HCT116 (cell line): ENCODE measurements at regions not wholly inside any gene's neighbourhood (a gene's known extent, or its start where the extent isn't known, plus 50 kb on each side); places are given as distances from the start of the nearest gene placed in this dataset.

Experiments
- ATAC-seq: fragments of 200-7000 bp; cut with Tn5 transposase; 2 replicates; pipeline ENCODE4 v1.9.1; 2020; ENCODE audit warnings: mild to moderate bottlenecking, moderate library complexity
- BruUV-seq: library from RNA; stranded (reverse); fragments of 400-500 nt; replicated peaks from 2 replicates; lab custom pipeline; 2021; lab: Mats Ljungman, UMichigan
- CTCF ChIA-PET: fragments of 300-600 bp; sonication (Branson Sonifier 250); formaldehyde crosslinking; loops from one replicate; lab custom pipeline; 2021; ENCODE audit warnings: antibody characterized with exemption; lab: Charles Lee
- POLR2A ChIA-PET: fragments of 300-600, 350-600 bp; sonication (Branson Sonifier 250); formaldehyde crosslinking; loops from one replicate; lab custom pipeline; 2021; ENCODE audit warnings: antibody characterized with exemption; lab: Charles Lee
- RAD21 ChIA-PET, 2 experiments: fragments of 300-600 bp; sonication (Branson Sonifier 250); formaldehyde crosslinking; loops; one replicate each; lab custom pipeline; 2023; ENCODE audit warnings: low total read pairs in 2 of 2; ENCODE audit not compliant: uncharacterized antibody in 2 of 2, unreplicated experiment in 2 of 2, low non-redundant PET in 1 of 2; lab: Charles Lee
- DNase-seq: peaks from one replicate; pipeline ENCODE4 v3.0.0-alpha.2; 2010; ENCODE audit warnings: low read depth, low spot score
- H2AFZ ChIP-seq: fragments of 200-600 bp; shearing (Covaris generic), sonication (generic); 2 replicates; pipeline ENCODE4 v1.6.1; 2017; ENCODE audit warnings: low read depth, mixed run types, mixed read lengths, antibody characterized with exemption, low read length; ENCODE audit not compliant: poor library complexity, severe bottlenecking
- H3K27ac ChIP-seq: 2 replicates; pipeline ENCODE4 v1.5.1; 2012; ENCODE audit warnings: low read depth, low read length
- H3K27me3 ChIP-seq: fragments of 200-600 bp; sonication (generic); 2 replicates; pipeline ENCODE4 v1.6.1; 2016; ENCODE audit warnings: mixed run types, low read length, mixed read lengths; ENCODE audit not compliant: insufficient read depth
- H3K36me3 ChIP-seq, 2 experiments: fragments of 200-500 bp in 1 of 2; fragments of 200-600 bp in 1 of 2; sonication (Bioruptor generic) in 1 of 2; sonication (generic) in 1 of 2; 2 replicates each; pipeline versions ENCODE4 v1.5.1 to v1.6.1; 2014 to 2016; ENCODE audit warnings: low read length in 2 of 2, inconsistent platforms in 1 of 2, mixed read lengths in 1 of 2, mixed run types in 1 of 2; ENCODE audit not compliant: insufficient read depth in 2 of 2, control insufficient read depth in 1 of 2
- H3K4me1 ChIP-seq, 2 experiments: fragments of 200-600 bp in 1 of 2; sonication (generic) in 1 of 2; 2 replicates each; pipeline versions ENCODE4 v1.5.1 to v1.6.1; 2012 to 2017; ENCODE audit warnings: low read length in 2 of 2, inconsistent platforms in 1 of 2, mild to moderate bottlenecking in 1 of 2, mixed read lengths in 1 of 2, mixed run types in 1 of 2, moderate library complexity in 1 of 2; ENCODE audit not compliant: insufficient read depth in 2 of 2, control insufficient read depth in 1 of 2
- H3K4me2 ChIP-seq: fragments of 200-600 bp; sonication (generic); 2 replicates; pipeline ENCODE4 v1.6.1; 2017; ENCODE audit warnings: mixed run types, low read length, mixed read lengths
- H3K4me3 ChIP-seq, 2 experiments: fragments of 200-600 bp in 1 of 2; sonication (generic) in 1 of 2; replicated peaks in 1 of 2; 2 replicates each; pipeline ENCODE4 v1.5.1; 2011 to 2016; ENCODE audit warnings: low read length in 2 of 2, control low read depth in 1 of 2, low read depth in 1 of 2, mild to moderate bottlenecking in 1 of 2, mixed read lengths in 1 of 2, mixed run types in 1 of 2
- H3K79me2 ChIP-seq: fragments of 200-600 bp; sonication (generic); 2 replicates; pipeline ENCODE4 v1.6.1; 2017; ENCODE audit warnings: mild to moderate bottlenecking, mixed run types, low read length, moderate library complexity, mixed read lengths; ENCODE audit not compliant: insufficient read depth
- H3K9ac ChIP-seq: fragments of 200-600 bp; sonication (generic); 2 replicates; pipeline ENCODE4 v1.6.1; 2016; ENCODE audit warnings: low read length, mixed read lengths
- H3K9me2 ChIP-seq: fragments of 200-600 bp; sonication (generic), shearing (Covaris generic); 2 replicates; pipeline ENCODE4 v1.6.1; 2017; ENCODE audit warnings: mixed run types, mild to moderate bottlenecking, moderate library complexity; ENCODE audit not compliant: insufficient read depth
- H3K9me3 ChIP-seq, 2 experiments: fragments of 200-500 bp in 1 of 2; fragments of 200-600 bp in 1 of 2; sonication (Bioruptor generic) in 1 of 2; sonication (generic) in 1 of 2; 2 replicates each; pipeline ENCODE4 v1.6.1; 2014 to 2017; ENCODE audit warnings: low read length in 2 of 2, mixed read lengths in 2 of 2, inconsistent platforms in 1 of 2, low read depth in 1 of 2, mild to moderate bottlenecking in 1 of 2, mixed run types in 1 of 2, moderate library complexity in 1 of 2; ENCODE audit not compliant: control insufficient read depth in 1 of 2, insufficient read depth in 1 of 2
- H4K20me1 ChIP-seq: fragments of 200-600 bp; sonication (generic), shearing (Covaris generic); 2 replicates; pipeline ENCODE4 v1.6.1; 2017; ENCODE audit warnings: mixed run types, mild to moderate bottlenecking, moderate library complexity; ENCODE audit not compliant: insufficient read depth
- CBX3 ChIP-seq: IDR thresholded peaks from 2 replicates; pipeline ENCODE4 v1.6.1; 2012; ENCODE audit warnings: low read depth
- EGR1 ChIP-seq: IDR thresholded peaks from 2 replicates; pipeline ENCODE4 v1.6.1; 2012; ENCODE audit warnings: low read depth
- EZH2 ChIP-seq: fragments of 200-600 bp; sonication (generic); IDR thresholded peaks from 2 replicates; pipeline ENCODE4 v1.6.1; 2017; ENCODE audit warnings: antibody characterized with exemption, mixed run types
- EZH2phosphoT487 ChIP-seq: fragments of 200-600 bp; IDR thresholded peaks from 2 replicates; pipeline ENCODE4 v1.6.1; 2018; ENCODE audit warnings: antibody characterized with exemption, borderline replicate concordance
- JUND ChIP-seq: IDR thresholded peaks from 2 replicates; pipeline ENCODE4 v1.6.1; 2012
- POLR2A ChIP-seq: IDR thresholded peaks from 2 replicates; pipeline ENCODE4 v1.7.0; 2011; ENCODE audit warnings: borderline replicate concordance; ENCODE audit not compliant: insufficient read depth, insufficient read length; ENCODE audit errors: extremely low read depth
- POLR2AphosphoS5 ChIP-seq: IDR thresholded peaks from 2 replicates; pipeline ENCODE4 v1.6.1; 2011; ENCODE audit warnings: mild to moderate bottlenecking, low read depth, low read length, moderate library complexity
- RAD21 ChIP-seq: IDR thresholded peaks from 2 replicates; pipeline ENCODE4 v1.6.1; 2012; ENCODE audit warnings: low read depth, mild to moderate bottlenecking
- SIN3A ChIP-seq: IDR thresholded peaks from 2 replicates; pipeline ENCODE4 v1.6.1; 2012; ENCODE audit warnings: low read depth
- SP1 ChIP-seq: IDR thresholded peaks from 2 replicates; pipeline ENCODE4 v1.6.1; 2012; ENCODE audit warnings: low read depth
- TCF7L2 ChIP-seq: IDR thresholded peaks from 2 replicates; pipeline ENCODE4 v1.7.0; 2011; ENCODE audit warnings: borderline replicate concordance, inconsistent platforms; ENCODE audit not compliant: insufficient read depth, insufficient read length; ENCODE audit errors: extremely low read depth
- YY1 ChIP-seq: IDR thresholded peaks from 2 replicates; pipeline ENCODE4 v1.6.1; 2011; ENCODE audit warnings: low read length, low read depth, moderate library complexity, mild to moderate bottlenecking; ENCODE audit not compliant: insufficient replicate concordance; ENCODE audit errors: extremely low read depth
- intact Hi-C: fragments of 100-400 bp; cut with micrococcal nuclease; formaldehyde crosslinking; loops from 2 replicates; pipeline ENCODE4 v1.10.0; 2022
- TF ChIP-seq, protein P1 (sequence below): IDR thresholded peaks from 2 replicates; pipeline ENCODE4 v1.6.1; 2011; ENCODE audit warnings: mild to moderate bottlenecking, low read length, moderate library complexity; ENCODE audit not compliant: insufficient replicate concordance; ENCODE audit errors: extremely low read depth
- TF ChIP-seq, protein P2 (sequence below): IDR thresholded peaks from 2 replicates; pipeline ENCODE4 v1.6.1; 2012
- TF ChIP-seq, protein P3 (sequence below): IDR thresholded peaks from 2 replicates; pipeline ENCODE4 v1.6.1; 2012
- TF ChIP-seq, protein P4 (sequence below): IDR thresholded peaks from 2 replicates; pipeline ENCODE4 v1.6.1; 2012; ENCODE audit warnings: low read depth

DNA sequence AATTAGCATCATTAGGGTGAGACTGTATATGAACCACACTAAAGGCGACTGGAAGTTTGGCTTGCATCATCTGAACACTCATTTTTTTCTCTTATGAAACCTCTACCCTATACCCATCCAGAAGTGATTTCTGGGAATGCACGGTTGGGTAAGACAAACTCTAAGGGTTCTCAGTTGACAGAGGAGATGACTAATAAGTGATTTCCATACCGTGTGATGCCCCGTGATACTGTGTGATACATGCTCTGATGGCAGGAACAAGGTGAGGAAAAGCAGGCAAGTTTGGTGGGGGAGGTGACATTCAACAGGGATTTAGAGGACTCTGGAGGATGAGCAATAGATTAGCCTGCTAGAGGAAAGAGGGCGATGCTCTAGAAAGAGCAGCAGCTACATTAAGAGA lies 156.4 kb upstream of the CCL2 start:
- ATAC-seq (no peak), DNase-seq (no peak)
- Histone ChIP-seq H3K4me1 (no peaks in the 10 kb centered on the region), H3K36me3 (no peaks in the 10 kb centered on the region), H3K27ac (no peak overlapping the region), H3K79me2 (no peaks in the 10 kb centered on the region), H3K9me3 (peaks cover 0 to 4% of the 10 kb centered on the region in 2 experiments; a peak in 1 of 4 replicates), H4K20me1 (no peaks in the 10 kb centered on the region), H3K4me2 (no peak overlapping the region), H3K27me3 (no peaks in the 10 kb centered on the region), H2AFZ (no peak overlapping the region), H3K4me3 (no peak overlapping the region), H3K9ac (no peak overlapping the region), H3K9me2 (no peaks in the 10 kb centered on the region)
- no TSS peak for BruUV-seq
- ChIA-PET CTCF (no interaction called here), RAD21 (no interaction called here), POLR2A (no interaction called here)
- intact Hi-C loops, result no loop called here
- TF ChIP-seq, protein P1, sequence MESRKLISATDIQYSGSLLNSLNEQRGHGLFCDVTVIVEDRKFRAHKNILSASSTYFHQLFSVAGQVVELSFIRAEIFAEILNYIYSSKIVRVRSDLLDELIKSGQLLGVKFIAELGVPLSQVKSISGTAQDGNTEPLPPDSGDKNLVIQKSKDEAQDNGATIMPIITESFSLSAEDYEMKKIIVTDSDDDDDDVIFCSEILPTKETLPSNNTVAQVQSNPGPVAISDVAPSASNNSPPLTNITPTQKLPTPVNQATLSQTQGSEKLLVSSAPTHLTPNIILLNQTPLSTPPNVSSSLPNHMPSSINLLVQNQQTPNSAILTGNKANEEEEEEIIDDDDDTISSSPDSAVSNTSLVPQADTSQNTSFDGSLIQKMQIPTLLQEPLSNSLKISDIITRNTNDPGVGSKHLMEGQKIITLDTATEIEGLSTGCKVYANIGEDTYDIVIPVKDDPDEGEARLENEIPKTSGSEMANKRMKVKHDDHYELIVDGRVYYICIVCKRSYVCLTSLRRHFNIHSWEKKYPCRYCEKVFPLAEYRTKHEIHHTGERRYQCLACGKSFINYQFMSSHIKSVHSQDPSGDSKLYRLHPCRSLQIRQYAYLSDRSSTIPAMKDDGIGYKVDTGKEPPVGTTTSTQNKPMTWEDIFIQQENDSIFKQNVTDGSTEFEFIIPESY, result no peak
- TF ChIP-seq CBX3, result no peak
- no peak for TF ChIP-seq TCF7L2
- no peak for TF ChIP-seq SIN3A
- TF ChIP-seq POLR2A, result no peak
- no peak for TF ChIP-seq EZH2
- no peak for TF ChIP-seq POLR2AphosphoS5
- TF ChIP-seq, protein P2, sequence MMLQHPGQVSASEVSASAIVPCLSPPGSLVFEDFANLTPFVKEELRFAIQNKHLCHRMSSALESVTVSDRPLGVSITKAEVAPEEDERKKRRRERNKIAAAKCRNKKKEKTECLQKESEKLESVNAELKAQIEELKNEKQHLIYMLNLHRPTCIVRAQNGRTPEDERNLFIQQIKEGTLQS, result no peak
- TF ChIP-seq EGR1, result no peak
- TF ChIP-seq, protein P3, sequence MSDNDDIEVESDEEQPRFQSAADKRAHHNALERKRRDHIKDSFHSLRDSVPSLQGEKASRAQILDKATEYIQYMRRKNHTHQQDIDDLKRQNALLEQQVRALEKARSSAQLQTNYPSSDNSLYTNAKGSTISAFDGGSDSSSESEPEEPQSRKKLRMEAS, result no peak
- TF ChIP-seq JUND, result no peak
- TF ChIP-seq EZH2phosphoT487, result no peak
- no peak for TF ChIP-seq SP1
- TF ChIP-seq, protein P4, sequence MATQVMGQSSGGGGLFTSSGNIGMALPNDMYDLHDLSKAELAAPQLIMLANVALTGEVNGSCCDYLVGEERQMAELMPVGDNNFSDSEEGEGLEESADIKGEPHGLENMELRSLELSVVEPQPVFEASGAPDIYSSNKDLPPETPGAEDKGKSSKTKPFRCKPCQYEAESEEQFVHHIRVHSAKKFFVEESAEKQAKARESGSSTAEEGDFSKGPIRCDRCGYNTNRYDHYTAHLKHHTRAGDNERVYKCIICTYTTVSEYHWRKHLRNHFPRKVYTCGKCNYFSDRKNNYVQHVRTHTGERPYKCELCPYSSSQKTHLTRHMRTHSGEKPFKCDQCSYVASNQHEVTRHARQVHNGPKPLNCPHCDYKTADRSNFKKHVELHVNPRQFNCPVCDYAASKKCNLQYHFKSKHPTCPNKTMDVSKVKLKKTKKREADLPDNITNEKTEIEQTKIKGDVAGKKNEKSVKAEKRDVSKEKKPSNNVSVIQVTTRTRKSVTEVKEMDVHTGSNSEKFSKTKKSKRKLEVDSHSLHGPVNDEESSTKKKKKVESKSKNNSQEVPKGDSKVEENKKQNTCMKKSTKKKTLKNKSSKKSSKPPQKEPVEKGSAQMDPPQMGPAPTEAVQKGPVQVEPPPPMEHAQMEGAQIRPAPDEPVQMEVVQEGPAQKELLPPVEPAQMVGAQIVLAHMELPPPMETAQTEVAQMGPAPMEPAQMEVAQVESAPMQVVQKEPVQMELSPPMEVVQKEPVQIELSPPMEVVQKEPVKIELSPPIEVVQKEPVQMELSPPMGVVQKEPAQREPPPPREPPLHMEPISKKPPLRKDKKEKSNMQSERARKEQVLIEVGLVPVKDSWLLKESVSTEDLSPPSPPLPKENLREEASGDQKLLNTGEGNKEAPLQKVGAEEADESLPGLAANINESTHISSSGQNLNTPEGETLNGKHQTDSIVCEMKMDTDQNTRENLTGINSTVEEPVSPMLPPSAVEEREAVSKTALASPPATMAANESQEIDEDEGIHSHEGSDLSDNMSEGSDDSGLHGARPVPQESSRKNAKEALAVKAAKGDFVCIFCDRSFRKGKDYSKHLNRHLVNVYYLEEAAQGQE, result no peak
- TF ChIP-seq RAD21, result no peak
- TF ChIP-seq YY1, result no peak
